ENCODE measurements at regions not wholly inside any gene's neighbourhood (a gene's known extent, or its start where the extent isn't known, plus 50 kb on each side); places are given as distances from the start of the nearest gene placed in this dataset.

DNA sequence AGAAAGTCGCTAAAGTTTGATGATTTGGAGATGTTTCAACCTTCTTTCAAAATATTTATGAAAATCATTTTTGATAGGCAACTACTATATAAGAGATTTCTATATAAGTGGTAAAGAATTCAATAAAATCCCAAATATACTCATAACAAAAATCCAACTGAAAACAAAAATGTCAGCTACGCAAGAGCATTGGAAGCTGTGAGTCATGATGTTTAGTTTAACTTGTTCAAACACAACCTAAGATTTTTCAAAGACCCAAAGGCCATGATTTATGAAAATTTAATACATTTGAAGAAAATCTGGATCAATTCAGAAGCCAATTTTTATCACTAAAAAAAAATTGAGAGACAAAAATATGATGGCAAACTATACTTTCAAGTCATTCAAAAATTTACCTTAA lies 226.6 kb downstream of the MZT1 start:
- no peaks in the 10 kb centered on the region for H3K27me3 ChIP-seq (replicated peaks in 1 of 2; ENCODE audit: control insufficient read depth in 2 of 2, extremely low read depth in 1 of 2, insufficient read depth in 2 of 2, low read length in 1 of 2)
- no peaks in the 10 kb centered on the region for H3K4me1 ChIP-seq (ENCODE audit: control insufficient read depth in 1 of 2, extremely low read depth in 1 of 2, insufficient read depth in 2 of 2, low read length in 2 of 2)
- ChIA-PET CTCF (no interaction called here), POLR2A (no interaction called here)
- no peak for ATAC-seq (replicated peaks in 1 of 4)
- no peak overlapping the region for H3K27ac ChIP-seq (ENCODE audit: low read length)
- no peaks in the 10 kb centered on the region for H3K4me1 Mint-ChIP-seq
- H3K36me3 Mint-ChIP-seq: no peaks in the 10 kb centered on the region
- no peak overlapping the region for H3K4me3 Mint-ChIP-seq
- no peaks in the 10 kb centered on the region for H3K36me3 ChIP-seq (ENCODE audit: control insufficient read depth in 2 of 2, extremely low read depth in 1 of 2, insufficient read depth in 1 of 2, low read length in 1 of 2)
- H3K9me3 ChIP-seq: no peaks in the 10 kb centered on the region
- H3K9me3 Mint-ChIP-seq: no peaks in the 10 kb centered on the region
- no peak overlapping the region for H3K27ac Mint-ChIP-seq
- no peak for DNase-seq
- WGBS (ENCODE audit: insufficient coverage): no CpG with 5 or more reads among the region's 2 CpGs
- H3K4me3 ChIP-seq (ENCODE audit: control insufficient read depth in 1 of 2, extremely low read depth in 1 of 2, low read length in 1 of 2): no peak overlapping the region
- peaks cover 0 to 4% of the 10 kb centered on the region in 2 donors for H3K27me3 Mint-ChIP-seq

DNA sequence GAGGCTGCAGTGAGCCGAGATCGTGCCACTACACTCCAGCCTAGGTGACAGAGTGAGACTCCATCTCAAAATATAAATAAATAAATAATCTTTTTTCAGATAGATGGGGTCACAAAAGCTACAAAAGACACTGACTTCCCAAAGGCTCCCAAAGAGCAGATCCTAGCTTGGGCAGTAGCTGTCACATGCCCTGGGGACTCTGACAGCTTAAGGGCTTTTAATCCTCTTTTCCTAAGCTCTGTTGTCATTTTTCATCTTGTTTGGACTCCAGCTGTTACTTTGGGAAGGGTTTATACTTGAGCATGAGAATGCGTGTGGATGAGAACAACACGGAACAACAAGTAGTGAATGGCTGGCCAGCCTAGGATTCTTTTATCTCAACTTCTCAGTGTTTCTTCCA lies 231.7 kb downstream of the MZT1 start:
- Histone ChIP-seq H3K27ac (ENCODE audit: low read length) (no peak overlapping the region), H3K36me3 (ENCODE audit: control insufficient read depth in 2 of 2, extremely low read depth in 1 of 2, insufficient read depth in 1 of 2, low read length in 1 of 2) (no peaks in the 10 kb centered on the region), H3K4me1 (ENCODE audit: control insufficient read depth in 1 of 2, extremely low read depth in 1 of 2, insufficient read depth in 2 of 2, low read length in 2 of 2) (no peaks in the 10 kb centered on the region), H3K27me3 (replicated peaks in 1 of 2; ENCODE audit: control insufficient read depth in 2 of 2, extremely low read depth in 1 of 2, insufficient read depth in 2 of 2, low read length in 1 of 2) (no peaks in the 10 kb centered on the region), H3K9me3 (no peaks in the 10 kb centered on the region), H3K4me3 (ENCODE audit: control insufficient read depth in 1 of 2, extremely low read depth in 1 of 2, low read length in 1 of 2) (no peak overlapping the region)
- POLR2A ChIA-PET: interaction anchor here in 1 of 2 donors (0.6 kb wide), 1 partner anchor 592 kb away, joined by 4 read pairs; no protein-coding TSS in a partner anchor
- Mint-ChIP-seq H3K4me1 (no peaks in the 10 kb centered on the region), H3K4me3 (no peak overlapping the region), H3K9me3 (peaks cover 0 to 3% (median 0%) of the 10 kb centered on the region in 3 donors), H3K27me3 (peaks cover 0 to 10% of the 10 kb centered on the region in 2 donors), H3K27ac (no peak overlapping the region), H3K36me3 (no peaks in the 10 kb centered on the region)
- DNase-seq: no peak
- CTCF ChIA-PET: no interaction called here
- WGBS (ENCODE audit: insufficient coverage): no CpG with 5 or more reads among the region's 4 CpGs
- ATAC-seq (replicated peaks in 1 of 4): no peak

DNA sequence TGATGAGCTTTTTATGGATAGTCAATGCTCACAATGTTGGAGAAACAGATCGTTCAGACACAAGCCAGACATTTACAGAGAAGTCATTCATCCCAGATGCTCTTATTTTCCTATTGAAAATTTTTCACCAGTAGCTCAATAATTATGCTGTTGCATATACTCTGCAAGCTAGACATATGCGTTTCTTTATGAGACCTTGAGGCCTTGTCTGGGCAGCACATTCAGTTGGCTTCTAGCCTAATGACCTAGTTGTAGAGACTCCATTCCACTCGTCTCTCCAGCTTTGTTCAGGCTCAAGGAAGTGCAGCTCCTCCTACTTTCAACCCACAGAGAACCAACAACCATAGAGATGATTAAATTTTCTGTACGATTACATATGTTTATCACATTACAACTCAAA lies 237.7 kb downstream of the MZT1 start:
- Histone ChIP-seq H3K9me3 (no peaks in the 10 kb centered on the region), H3K4me3 (ENCODE audit: control insufficient read depth in 1 of 2, extremely low read depth in 1 of 2, low read length in 1 of 2) (no peak overlapping the region), H3K36me3 (ENCODE audit: control insufficient read depth in 2 of 2, extremely low read depth in 1 of 2, insufficient read depth in 1 of 2, low read length in 1 of 2) (no peaks in the 10 kb centered on the region), H3K27ac (ENCODE audit: low read length) (no peak overlapping the region), H3K27me3 (replicated peaks in 1 of 2; ENCODE audit: control insufficient read depth in 2 of 2, extremely low read depth in 1 of 2, insufficient read depth in 2 of 2, low read length in 1 of 2) (no peaks in the 10 kb centered on the region), H3K4me1 (ENCODE audit: control insufficient read depth in 1 of 2, extremely low read depth in 1 of 2, insufficient read depth in 2 of 2, low read length in 2 of 2) (no peaks in the 10 kb centered on the region)
- H3K27ac Mint-ChIP-seq: no peak overlapping the region
- 90% methylated on average over 2 of the region's 4 CpGs for WGBS (ENCODE audit: insufficient coverage)
- DNase-seq: no peak
- peaks cover 0 to 13% of the 10 kb centered on the region in 2 donors for H3K27me3 Mint-ChIP-seq
- H3K36me3 Mint-ChIP-seq: no peaks in the 10 kb centered on the region
- H3K4me3 Mint-ChIP-seq: no peak overlapping the region
- ChIA-PET POLR2A (interaction anchor here in 1 of 2 donors (0.5 kb wide), 1 partner anchor 130 kb away, joined by 3 read pairs; no protein-coding TSS in a partner anchor), CTCF (interaction anchor here in 1 of 2 donors (0.7 kb wide), 1 partner anchor 1871 kb away, joined by 9 read pairs; no protein-coding TSS in a partner anchor)
- no peak for ATAC-seq (replicated peaks in 1 of 4)
- no peaks in the 10 kb centered on the region for H3K4me1 Mint-ChIP-seq
- H3K9me3 Mint-ChIP-seq: peaks cover 0 to 7% (median 3%) of the 10 kb centered on the region in 3 donors

DNA sequence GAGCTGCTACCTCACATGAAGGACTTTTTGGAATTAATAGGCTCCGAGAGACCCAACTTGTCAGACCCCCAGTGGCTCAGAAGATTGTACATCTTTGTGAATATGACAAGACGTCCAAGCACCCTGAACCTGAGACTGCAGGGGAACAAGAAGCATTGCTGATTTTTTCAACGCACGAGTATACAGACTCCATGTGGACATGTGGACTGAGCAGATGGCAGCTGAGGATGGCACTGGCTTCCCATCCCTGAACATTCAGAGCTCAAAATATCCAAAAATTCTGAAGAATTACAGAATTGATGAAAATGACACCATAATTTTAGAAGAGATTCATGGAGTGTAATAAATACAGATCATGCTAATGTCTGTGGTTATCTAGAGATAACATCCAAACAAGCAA lies 254.1 kb downstream of the MZT1 start:
- Histone ChIP-seq H3K4me1 (ENCODE audit: control insufficient read depth in 1 of 2, extremely low read depth in 1 of 2, insufficient read depth in 2 of 2, low read length in 2 of 2) (no peaks in the 10 kb centered on the region), H3K9me3 (no peaks in the 10 kb centered on the region), H3K36me3 (ENCODE audit: control insufficient read depth in 2 of 2, extremely low read depth in 1 of 2, insufficient read depth in 1 of 2, low read length in 1 of 2) (no peaks in the 10 kb centered on the region), H3K27me3 (replicated peaks in 1 of 2; ENCODE audit: control insufficient read depth in 2 of 2, extremely low read depth in 1 of 2, insufficient read depth in 2 of 2, low read length in 1 of 2) (no peaks in the 10 kb centered on the region), H3K4me3 (ENCODE audit: control insufficient read depth in 1 of 2, extremely low read depth in 1 of 2, low read length in 1 of 2) (no peak overlapping the region), H3K27ac (ENCODE audit: low read length) (no peak overlapping the region)
- no peak for DNase-seq
- ATAC-seq (replicated peaks in 1 of 4): no peak
- no peaks in the 10 kb centered on the region for H3K27me3 Mint-ChIP-seq
- ChIA-PET POLR2A (interaction anchor here in 1 of 2 donors (0.6 kb wide), 1 partner anchor 729 kb away, joined by 3 read pairs; no protein-coding TSS in a partner anchor), CTCF (no interaction called here)
- WGBS (ENCODE audit: insufficient coverage): 69% methylated on average over 2 of the region's 4 CpGs
- H3K4me3 Mint-ChIP-seq: no peak overlapping the region
- H3K4me1 Mint-ChIP-seq: no peaks in the 10 kb centered on the region
- H3K36me3 Mint-ChIP-seq: no peaks in the 10 kb centered on the region
- no peak overlapping the region for H3K27ac Mint-ChIP-seq
- H3K9me3 Mint-ChIP-seq: peaks cover 0 to 15% (median 0%) of the 10 kb centered on the region in 3 donors

DNA sequence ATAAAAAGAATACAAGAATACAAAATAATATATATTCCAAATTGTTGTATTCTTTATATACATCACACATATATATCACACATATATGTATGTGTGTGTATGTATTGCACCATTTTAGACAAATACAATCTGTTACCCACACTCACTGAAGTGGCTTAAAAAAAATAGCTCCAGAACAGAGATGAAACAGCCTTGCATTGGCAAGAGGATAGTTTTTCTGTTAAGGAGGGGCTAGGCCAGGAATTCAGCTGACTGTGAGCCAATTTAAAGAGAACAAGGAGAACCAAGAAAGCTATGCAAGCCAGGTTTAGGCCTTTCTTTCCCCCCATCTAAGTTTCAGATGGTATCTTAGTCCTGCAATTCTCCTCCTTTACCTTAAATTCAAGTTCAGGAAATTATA lies 257.5 kb downstream of the MZT1 start:
- H3K27me3 ChIP-seq (replicated peaks in 1 of 2; ENCODE audit: control insufficient read depth in 2 of 2, extremely low read depth in 1 of 2, insufficient read depth in 2 of 2, low read length in 1 of 2): no peaks in the 10 kb centered on the region
- H3K4me1 ChIP-seq (ENCODE audit: control insufficient read depth in 1 of 2, extremely low read depth in 1 of 2, insufficient read depth in 2 of 2, low read length in 2 of 2): no peaks in the 10 kb centered on the region
- POLR2A ChIA-PET: no interaction called here
- Mint-ChIP-seq H3K27ac (no peak overlapping the region), H3K4me1 (no peaks in the 10 kb centered on the region), H3K4me3 (no peak overlapping the region), H3K9me3 (peaks cover 0 to 21% (median 0%) of the 10 kb centered on the region in 3 donors), H3K27me3 (no peaks in the 10 kb centered on the region), H3K36me3 (no peaks in the 10 kb centered on the region)
- no peak overlapping the region for H3K4me3 ChIP-seq (ENCODE audit: control insufficient read depth in 1 of 2, extremely low read depth in 1 of 2, low read length in 1 of 2)
- ATAC-seq (replicated peaks in 1 of 4) (no peak), DNase-seq (no peak)
- H3K36me3 ChIP-seq (ENCODE audit: control insufficient read depth in 2 of 2, extremely low read depth in 1 of 2, insufficient read depth in 1 of 2, low read length in 1 of 2): no peaks in the 10 kb centered on the region
- CTCF ChIA-PET: no interaction called here
- no peak overlapping the region for H3K27ac ChIP-seq (ENCODE audit: low read length)
- no peaks in the 10 kb centered on the region for H3K9me3 ChIP-seq

DNA sequence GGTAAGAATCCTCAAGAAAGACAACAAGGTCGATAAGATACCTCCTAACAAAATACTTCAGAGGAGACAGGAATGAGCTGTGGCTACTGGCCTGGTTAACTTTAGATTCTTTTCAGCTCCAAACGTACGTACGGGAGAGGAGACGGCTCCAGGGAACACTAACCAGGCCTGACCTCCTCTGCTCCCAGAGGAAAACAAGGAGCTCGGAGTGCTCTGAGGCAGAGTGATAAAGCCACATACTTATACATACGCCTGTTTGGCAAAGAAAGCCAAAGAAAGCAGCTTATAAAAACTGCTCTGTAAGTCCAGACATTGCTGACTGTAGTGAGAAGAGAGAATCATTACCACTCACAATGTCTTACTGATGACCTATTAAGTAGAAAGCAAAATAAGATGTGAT lies 263.9 kb downstream of the MZT1 start:
- no peak overlapping the region for H3K4me3 Mint-ChIP-seq
- no peaks in the 10 kb centered on the region for H3K36me3 Mint-ChIP-seq

DNA sequence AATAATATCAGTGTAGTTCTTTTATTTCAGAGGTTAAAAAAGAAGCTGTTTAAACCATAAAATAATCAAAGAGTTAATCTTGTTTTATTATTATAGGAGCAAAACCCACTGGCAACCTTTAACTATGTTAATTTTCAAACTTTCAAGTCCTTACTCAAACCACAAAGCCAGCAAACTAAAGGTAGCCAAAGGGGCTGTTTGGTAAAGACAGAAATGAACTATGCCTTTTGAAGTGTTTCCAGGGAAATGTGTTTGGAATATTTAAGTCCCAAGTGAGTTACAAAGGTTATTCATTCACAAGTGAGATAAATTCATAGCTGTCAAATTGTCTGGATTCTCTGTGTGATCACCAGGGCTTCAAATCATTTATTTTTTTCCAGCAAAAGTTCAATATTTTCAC lies 264.7 kb downstream of the MZT1 start:
- Mint-ChIP-seq H3K4me3 (no peak overlapping the region), H3K27ac (no peak overlapping the region), H3K27me3 (no peaks in the 10 kb centered on the region), H3K9me3 (peaks cover 0 to 4% (median 0%) of the 10 kb centered on the region in 3 donors), H3K36me3 (no peaks in the 10 kb centered on the region), H3K4me1 (no peaks in the 10 kb centered on the region)
- Histone ChIP-seq H3K36me3 (ENCODE audit: control insufficient read depth in 2 of 2, extremely low read depth in 1 of 2, insufficient read depth in 1 of 2, low read length in 1 of 2) (no peaks in the 10 kb centered on the region), H3K4me1 (ENCODE audit: control insufficient read depth in 1 of 2, extremely low read depth in 1 of 2, insufficient read depth in 2 of 2, low read length in 2 of 2) (no peaks in the 10 kb centered on the region), H3K27ac (ENCODE audit: low read length) (no peak overlapping the region), H3K4me3 (ENCODE audit: control insufficient read depth in 1 of 2, extremely low read depth in 1 of 2, low read length in 1 of 2) (no peak overlapping the region), H3K9me3 (no peaks in the 10 kb centered on the region), H3K27me3 (replicated peaks in 1 of 2; ENCODE audit: control insufficient read depth in 2 of 2, extremely low read depth in 1 of 2, insufficient read depth in 2 of 2, low read length in 1 of 2) (no peaks in the 10 kb centered on the region)
- ChIA-PET CTCF (no interaction called here), POLR2A (no interaction called here)
- DNase-seq (no peak), ATAC-seq (replicated peaks in 1 of 4) (no peak)

More for the DNA sequence above, 263.9 kb downstream of the MZT1 start:
- WGBS (ENCODE audit: insufficient coverage): 78% methylated on average over 4 of the region's 7 CpGs
- no peak overlapping the region for H3K27ac ChIP-seq (ENCODE audit: low read length)
- CTCF ChIA-PET: interaction anchor here in 1 of 2 donors (0.7 kb wide), 1 partner anchor 1830 kb away, joined by 4 read pairs; no protein-coding TSS in a partner anchor
- H3K9me3 Mint-ChIP-seq: peaks cover 0 to 11% (median 0%) of the 10 kb centered on the region in 3 donors
- ATAC-seq (replicated peaks in 1 of 4): no peak
- no peaks in the 10 kb centered on the region for H3K9me3 ChIP-seq
- no peaks in the 10 kb centered on the region for H3K27me3 ChIP-seq (replicated peaks in 1 of 2; ENCODE audit: control insufficient read depth in 2 of 2, extremely low read depth in 1 of 2, insufficient read depth in 2 of 2, low read length in 1 of 2)
- H3K4me1 Mint-ChIP-seq: no peaks in the 10 kb centered on the region
- POLR2A ChIA-PET: interaction anchor here in 1 of 2 donors (0.6 kb wide), 1 partner anchor 99 kb away, joined by 3 read pairs; no protein-coding TSS in a partner anchor
- H3K27ac Mint-ChIP-seq: no peak overlapping the region
- H3K4me1 ChIP-seq (ENCODE audit: control insufficient read depth in 1 of 2, extremely low read depth in 1 of 2, insufficient read depth in 2 of 2, low read length in 2 of 2): no peaks in the 10 kb centered on the region
- DNase-seq: no peak
- no peaks in the 10 kb centered on the region for H3K36me3 ChIP-seq (ENCODE audit: control insufficient read depth in 2 of 2, extremely low read depth in 1 of 2, insufficient read depth in 1 of 2, low read length in 1 of 2)
- no peak overlapping the region for H3K4me3 ChIP-seq (ENCODE audit: control insufficient read depth in 1 of 2, extremely low read depth in 1 of 2, low read length in 1 of 2)
- no peaks in the 10 kb centered on the region for H3K27me3 Mint-ChIP-seq
